Nephron progenitor cell (in vitro differentiated cells): ENCODE measurements at regions not wholly inside any gene's neighbourhood (a gene's known extent, or its start where the extent isn't known, plus 50 kb on each side); places are given as distances from the start of the nearest gene placed in this dataset.

ENCODE experiments used
- DNase-seq: peaks from one replicate; pipeline ENCODE4 v3.0.0; 2021
- H3K27ac Mint-ChIP-seq: 2 replicates; pipeline ENCODE4 v1.8.0; 2021; ENCODE audit warnings: mild to moderate bottlenecking, moderate library complexity, mixed read lengths
- H3K27me3 Mint-ChIP-seq: 2 replicates; pipeline ENCODE4 v1.8.0; 2021; ENCODE audit warnings: mild to moderate bottlenecking, low read depth, mixed read lengths; ENCODE audit not compliant: poor library complexity
- H3K36me3 Mint-ChIP-seq: 2 replicates; pipeline ENCODE4 v1.8.0; 2021; ENCODE audit warnings: low read depth, mixed read lengths
- H3K4me1 Mint-ChIP-seq: 2 replicates; pipeline ENCODE4 v1.8.0; 2021; ENCODE audit warnings: mixed read lengths
- H3K4me3 Mint-ChIP-seq: 2 replicates; pipeline ENCODE4 v1.8.0; 2021; ENCODE audit warnings: mild to moderate bottlenecking, moderate library complexity, mixed read lengths
- H3K9me3 Mint-ChIP-seq: 2 replicates; pipeline ENCODE4 v1.8.0; 2021; ENCODE audit warnings: mild to moderate bottlenecking, moderate library complexity, mixed read lengths
- TF ChIP-seq, protein P1 (sequence below): fragments of 200-600 bp; sonication (generic); IDR thresholded peaks from 2 replicates; pipeline ENCODE4 v1.5.0; 2021; ENCODE audit warnings: antibody characterized with exemption

DNA sequence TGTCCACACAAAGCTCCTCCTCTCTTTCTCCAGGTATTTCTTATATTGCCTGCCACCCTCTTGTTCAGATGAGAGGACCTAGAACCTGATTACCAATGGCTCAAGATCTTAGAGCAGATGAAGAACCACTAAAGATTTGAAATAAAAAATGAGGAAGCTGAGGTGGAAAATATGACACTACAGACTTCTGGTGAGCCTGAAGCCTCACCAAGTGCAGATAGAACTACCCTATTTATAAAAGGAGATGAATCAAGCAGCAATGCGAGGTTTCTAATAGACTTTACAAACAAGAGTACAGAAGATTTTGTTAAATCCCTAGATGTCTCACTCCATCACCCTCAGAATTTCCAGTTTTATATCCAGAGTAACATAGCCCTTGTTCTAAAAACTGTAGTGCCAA is 345.8 kb downstream of the TBC1D4 start:
- H3K4me1 Mint-ChIP-seq = no peaks in the 10 kb centered on the region
- H3K27ac Mint-ChIP-seq = no peak overlapping the region
- DNase-seq = no peak
- H3K9me3 Mint-ChIP-seq = peaks cover 45% of the 10 kb centered on the region
- TF ChIP-seq, protein P1, sequence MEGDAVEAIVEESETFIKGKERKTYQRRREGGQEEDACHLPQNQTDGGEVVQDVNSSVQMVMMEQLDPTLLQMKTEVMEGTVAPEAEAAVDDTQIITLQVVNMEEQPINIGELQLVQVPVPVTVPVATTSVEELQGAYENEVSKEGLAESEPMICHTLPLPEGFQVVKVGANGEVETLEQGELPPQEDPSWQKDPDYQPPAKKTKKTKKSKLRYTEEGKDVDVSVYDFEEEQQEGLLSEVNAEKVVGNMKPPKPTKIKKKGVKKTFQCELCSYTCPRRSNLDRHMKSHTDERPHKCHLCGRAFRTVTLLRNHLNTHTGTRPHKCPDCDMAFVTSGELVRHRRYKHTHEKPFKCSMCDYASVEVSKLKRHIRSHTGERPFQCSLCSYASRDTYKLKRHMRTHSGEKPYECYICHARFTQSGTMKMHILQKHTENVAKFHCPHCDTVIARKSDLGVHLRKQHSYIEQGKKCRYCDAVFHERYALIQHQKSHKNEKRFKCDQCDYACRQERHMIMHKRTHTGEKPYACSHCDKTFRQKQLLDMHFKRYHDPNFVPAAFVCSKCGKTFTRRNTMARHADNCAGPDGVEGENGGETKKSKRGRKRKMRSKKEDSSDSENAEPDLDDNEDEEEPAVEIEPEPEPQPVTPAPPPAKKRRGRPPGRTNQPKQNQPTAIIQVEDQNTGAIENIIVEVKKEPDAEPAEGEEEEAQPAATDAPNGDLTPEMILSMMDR = no peak
- H3K4me3 Mint-ChIP-seq = no peak overlapping the region
- peaks cover 10% of the 10 kb centered on the region for H3K36me3 Mint-ChIP-seq
- no peaks in the 10 kb centered on the region for H3K27me3 Mint-ChIP-seq

DNA sequence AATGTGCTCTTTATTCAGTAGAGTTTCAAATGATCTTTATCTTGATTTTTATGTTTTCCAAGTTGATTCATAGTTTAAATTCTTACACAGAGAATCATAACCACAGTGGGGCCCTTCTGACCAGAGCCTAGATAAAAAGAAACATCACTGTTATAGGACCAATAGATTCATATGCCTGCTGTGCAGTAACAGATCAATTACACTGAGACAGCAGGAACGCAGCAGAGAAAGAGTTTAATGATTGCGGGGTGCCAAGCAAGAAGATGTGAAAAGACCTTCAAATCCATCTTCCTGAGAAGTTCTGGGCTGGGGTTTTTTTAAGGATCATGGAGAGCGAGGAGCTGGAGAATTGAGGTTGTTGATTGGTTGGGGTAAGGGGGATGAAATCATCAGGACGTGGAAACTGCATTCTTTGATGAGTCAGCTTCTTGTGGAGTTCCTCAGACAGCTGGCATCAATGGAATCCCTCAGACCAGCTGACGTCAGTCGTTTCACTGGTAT is 346.6 kb downstream of the TBC1D4 start:
- Mint-ChIP-seq H3K4me3 (no peak overlapping the region), H3K27me3 (no peaks in the 10 kb centered on the region), H3K4me1 (no peaks in the 10 kb centered on the region), H3K36me3 (peaks cover 10% of the 10 kb centered on the region), H3K9me3 (peaks cover 45% of the 10 kb centered on the region), H3K27ac (no peak overlapping the region)
- TF ChIP-seq, protein P1 = no peak
- no peak for DNase-seq

- Mint-ChIP-seq H3K36me3 (peaks cover 6% of the 10 kb centered on the region), H3K27me3 (no peaks in the 10 kb centered on the region), H3K9me3 (peaks cover 32% of the 10 kb centered on the region), H3K27ac (no peak overlapping the region), H3K4me1 (no peaks in the 10 kb centered on the region), H3K4me3 (no peak overlapping the region)
- no peak for DNase-seq
- TF ChIP-seq, protein P1 = no peak
These were observed 349.0 kb downstream of the TBC1D4 start for GRCh38 chr13:75132701-75133695.

DNA sequence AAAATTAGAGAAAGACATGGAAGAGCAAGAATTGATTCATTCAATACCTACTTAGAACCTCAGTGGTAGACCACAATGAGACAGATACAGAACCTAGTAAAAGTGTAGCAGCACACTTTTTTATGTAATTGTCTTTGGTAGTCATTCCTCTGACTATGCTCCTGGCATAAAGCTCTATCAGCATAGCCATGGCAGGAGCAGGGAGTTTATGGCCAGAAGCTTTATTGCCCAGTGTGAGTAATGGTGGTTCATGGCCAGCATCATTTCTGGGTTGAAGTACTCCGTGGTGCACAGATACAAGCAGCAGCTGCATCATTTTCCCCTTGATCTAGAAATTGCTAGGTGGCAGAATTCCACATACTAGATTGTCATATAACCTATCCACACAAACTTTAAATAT is 352.6 kb downstream of the TBC1D4 start:
- Mint-ChIP-seq H3K4me3 (no peak overlapping the region), H3K27ac (no peak overlapping the region), H3K27me3 (no peaks in the 10 kb centered on the region), H3K36me3 (no peaks in the 10 kb centered on the region), H3K9me3 (peaks cover 7% of the 10 kb centered on the region), H3K4me1 (no peaks in the 10 kb centered on the region)
- no peak for DNase-seq
- TF ChIP-seq, protein P1 = no peak

DNA sequence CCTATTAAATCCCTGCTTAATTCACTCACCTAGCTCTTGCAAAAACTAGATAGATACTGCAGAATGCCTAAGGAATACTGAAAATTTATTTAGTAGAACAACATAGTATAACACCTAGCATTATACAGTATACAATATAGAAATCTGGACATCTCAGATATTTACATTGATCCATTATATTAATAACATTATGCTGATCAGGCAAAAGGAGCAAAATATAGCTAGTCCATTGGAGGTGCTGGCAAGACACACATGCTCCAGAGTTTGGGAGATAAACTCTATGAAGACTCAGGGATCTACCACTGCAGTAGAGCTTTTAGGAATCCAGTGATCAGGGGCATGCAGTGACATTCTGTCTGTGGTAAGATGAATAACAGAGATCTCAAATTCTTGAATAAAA is 357.6 kb downstream of the TBC1D4 start:
- Mint-ChIP-seq H3K27me3 (no peaks in the 10 kb centered on the region), H3K4me3 (no peak overlapping the region), H3K27ac (no peak overlapping the region), H3K9me3 (peaks cover 3% of the 10 kb centered on the region), H3K4me1 (no peaks in the 10 kb centered on the region), H3K36me3 (no peaks in the 10 kb centered on the region)
- no peak for DNase-seq
- TF ChIP-seq, protein P1 = no peak

DNA sequence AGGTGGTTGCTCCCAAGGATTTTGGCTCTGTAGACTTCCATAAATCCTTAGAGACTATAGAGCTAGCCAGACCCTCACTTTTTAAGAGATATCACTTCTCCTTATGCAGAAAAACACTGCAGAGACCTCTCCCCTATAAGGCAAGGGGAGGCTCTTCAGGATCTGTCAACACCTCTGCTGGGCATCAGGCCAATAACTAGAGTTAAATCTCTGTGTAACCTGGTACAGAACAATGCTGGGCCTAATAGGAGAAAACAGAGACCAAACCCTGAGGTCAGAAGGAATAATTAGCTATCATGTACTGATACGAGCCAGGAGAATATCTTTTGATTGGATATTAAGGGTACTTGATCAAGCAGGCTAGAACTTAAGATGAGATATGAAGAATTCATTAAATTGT is 358.5 kb downstream of the TBC1D4 start:
- no peak for DNase-seq
- Mint-ChIP-seq H3K9me3 (peaks cover 3% of the 10 kb centered on the region), H3K27me3 (no peaks in the 10 kb centered on the region), H3K4me1 (no peaks in the 10 kb centered on the region), H3K36me3 (no peaks in the 10 kb centered on the region), H3K4me3 (no peak overlapping the region), H3K27ac (no peak overlapping the region)
- TF ChIP-seq, protein P1 = no peak
